GM12878 (cell line): ENCODE measurements at regions not wholly inside any gene's neighbourhood (a gene's known extent, or its start where the extent isn't known, plus 50 kb on each side); places are given as distances from the start of the nearest gene placed in this dataset.

ENCODE experiments used
- ATAC-seq: fragments of 200-7000 bp; cut with Tn5 transposase; 3 replicates; pipeline ENCODE4 v1.9.1; 2020; ENCODE audit warnings: mild to moderate bottlenecking, moderate library complexity
- BruUV-seq: library from RNA; stranded (reverse); fragments of 400-500 nt; replicated peaks from 2 replicates; lab custom pipeline; 2021; lab: Mats Ljungman, UMichigan
- CTCF ChIA-PET: fragments of 300-600 bp; sonication (Branson Sonifier 250); formaldehyde crosslinking; extraction: SDS; loops from one replicate; lab custom pipeline; 2021; ENCODE audit warnings: inconsistent platforms; lab: Yijun Ruan, JAX
- POLR2A ChIA-PET: fragments of 350-600 bp; formaldehyde crosslinking; extraction: SDS; loops from one replicate; lab custom pipeline; 2021; ENCODE audit warnings: inconsistent platforms; lab: Charles Lee
- RAD21 ChIA-PET: fragments of 300-600 bp; sonication (Branson Sonifier 250); formaldehyde crosslinking; loops from one replicate; lab custom pipeline; 2023; ENCODE audit warnings: antibody characterized with exemption; ENCODE audit not compliant: unreplicated experiment; lab: Charles Lee
- SMC1A ChIA-PET: fragments of 300-600 bp; sonication (Branson Sonifier 250); formaldehyde crosslinking; loops from one replicate; lab custom pipeline; 2023; ENCODE audit not compliant: unreplicated experiment, uncharacterized antibody; lab: Charles Lee
- DNase-seq: peaks from one replicate; pipeline ENCODE4 v3.0.0-alpha.2; 2011; ENCODE audit warnings: low read depth, low spot score
- FAIRE-seq: peaks from 3 replicates; lab custom pipeline; 2011; peaks lifted over from hg19 to GRCh38; lab: Jason Lieb, UNC
- H2AFZ ChIP-seq: 2 replicates; pipeline ENCODE4 v1.6.0; 2011; ENCODE audit warnings: low read depth, low read length, control low read depth; ENCODE audit not compliant: control insufficient read depth
- H3K27ac ChIP-seq: 2 replicates; pipeline ENCODE4 v1.5.1; 2011; ENCODE audit warnings: control low read depth; ENCODE audit not compliant: control insufficient read depth, insufficient read depth
- H3K27me3 ChIP-seq, 2 experiments: replicated peaks in 1 of 2; 2 replicates each; pipeline versions ENCODE4 v1.6.0 to v1.6.1; 2011; ENCODE audit warnings: low read length in 1 of 2; ENCODE audit not compliant: control insufficient read depth in 2 of 2, insufficient read depth in 2 of 2
- H3K36me3 ChIP-seq, 2 experiments: 2 replicates each; pipeline ENCODE4 v1.5.1; 2011; ENCODE audit warnings: low read length in 1 of 2; ENCODE audit not compliant: control insufficient read depth in 2 of 2, insufficient read depth in 2 of 2
- H3K4me1 ChIP-seq: 2 replicates; pipeline ENCODE4 v1.6.1; 2011; ENCODE audit warnings: mild to moderate bottlenecking, low read length, moderate library complexity, mixed read lengths; ENCODE audit not compliant: control insufficient read depth, insufficient read depth
- H3K4me2 ChIP-seq: 2 replicates; pipeline ENCODE4 v1.6.0; 2011; ENCODE audit warnings: control low read depth; ENCODE audit not compliant: control insufficient read depth, insufficient read depth
- H3K4me3 ChIP-seq: fragments of 200-600 bp; sonication (generic); 2 replicates; pipeline ENCODE4 v1.5.1; 2016
- H3K79me2 ChIP-seq: 2 replicates; pipeline ENCODE4 v1.6.0; 2011; ENCODE audit warnings: low read length; ENCODE audit not compliant: control insufficient read depth, insufficient read depth
- H3K9ac ChIP-seq: 2 replicates; pipeline ENCODE4 v1.8.0; 2011; ENCODE audit warnings: low read length, control low read depth, mixed read lengths; ENCODE audit not compliant: control insufficient read depth, insufficient read depth
- H3K9me3 ChIP-seq: replicated peaks from 3 replicates; pipeline ENCODE4 v1.5.1; 2011; ENCODE audit warnings: mild to moderate bottlenecking, low read length; ENCODE audit not compliant: control insufficient read depth, insufficient read depth
- H4K20me1 ChIP-seq: 2 replicates; pipeline ENCODE4 v1.6.0; 2011; ENCODE audit not compliant: control insufficient read depth, insufficient read depth
- CREM ChIP-seq: IDR thresholded peaks from 2 replicates; pipeline ENCODE4 v1.6.1; 2014; ENCODE audit warnings: antibody characterized with exemption, low read depth
- CUX1 ChIP-seq: IDR thresholded peaks from 2 replicates; pipeline ENCODE4 v1.6.1; 2012; ENCODE audit warnings: improper control_type of control experiment, low read depth, low read length; ENCODE audit not compliant: insufficient replicate concordance
- EP300 ChIP-seq, 2 experiments: fragments of 150-350 bp in 1 of 2; IDR thresholded peaks; 2 replicates each; pipeline ENCODE4 v1.6.1; 2011 to 2012; ENCODE audit warnings: low read depth in 2 of 2, low read length in 2 of 2, borderline replicate concordance in 1 of 2, improper control_type of control experiment in 1 of 2, inconsistent platforms in 1 of 2; ENCODE audit not compliant: control insufficient read depth in 1 of 2
- HDGF ChIP-seq: fragments of 450-650 bp; IDR thresholded peaks from 2 replicates; pipeline ENCODE4 v1.6.1; 2016; ENCODE audit warnings: antibody characterized with exemption
- IKZF1 ChIP-seq: fragments of 450-650 bp; conservative IDR thresholded peaks from 2 replicates; pipeline ENCODE4 v1.6.1; 2017; ENCODE audit warnings: antibody characterized with exemption, mild to moderate bottlenecking
- POU2F2 ChIP-seq: IDR thresholded peaks from 3 replicates; pipeline ENCODE4 v1.6.1; 2011; ENCODE audit warnings: low read depth, mild to moderate bottlenecking, low read length, borderline replicate concordance
- RCOR1 ChIP-seq: conservative IDR thresholded peaks from 2 replicates; pipeline ENCODE4 v1.6.1; 2012; ENCODE audit warnings: low read depth, low read length, improper control_type of control experiment
- RELA ChIP-seq: fragments of 450-650 bp; IDR thresholded peaks from 2 replicates; pipeline ENCODE4 v1.8.0; 2014; ENCODE audit warnings: borderline replicate concordance; ENCODE audit not compliant: partially characterized antibody
- SMARCA5 ChIP-seq: fragments of 450-650 bp; IDR thresholded peaks from 2 replicates; pipeline ENCODE4 v1.6.1; 2017; ENCODE audit warnings: mild to moderate bottlenecking
- ZNF622 ChIP-seq: fragments of 450-650 bp; IDR thresholded peaks from 2 replicates; pipeline ENCODE4 v1.6.1; 2017; ENCODE audit warnings: mild to moderate bottlenecking, inconsistent platforms
- ZSCAN29 ChIP-seq: fragments of 450-650 bp; IDR thresholded peaks from 2 replicates; pipeline ENCODE4 v1.6.1; 2017; ENCODE audit warnings: mild to moderate bottlenecking, moderate library complexity
- WGBS: methylation state at CpG from one replicate; pipeline ENCODE4 v1.1.6; 2016; ENCODE audit warnings: low lambda C conversion rate; ENCODE audit not compliant: insufficient replicate concordance, insufficient coverage; ENCODE audit errors: missing lambda C conversion rate; 5-methylcytosine and 5-hydroxymethylcytosine counted together
- in situ Hi-C: fragments of 300-500 bp; cut with MboI; formaldehyde crosslinking; loops from 9 replicates; pipeline ENCODE4 v1.14.3; 2018; ENCODE audit warnings: mixed read lengths
- intact Hi-C: fragments of 100-400 bp; cut with micrococcal nuclease; formaldehyde crosslinking; loops from one replicate; pipeline ENCODE4 v1.14.2; 2022; ENCODE audit not compliant: unreplicated experiment
- TF ChIP-seq, protein P1 (sequence below): fragments of 450-650 bp; IDR thresholded peaks from 2 replicates; pipeline ENCODE4 v1.6.1; 2014; ENCODE audit warnings: mild to moderate bottlenecking
- TF ChIP-seq, protein P2 (sequence below): IDR thresholded peaks from 2 replicates; pipeline ENCODE4 v1.6.1; 2012; ENCODE audit warnings: low read depth, low read length, improper control_type of control experiment

- POLR2A ChIA-PET: no interaction called here
- 24% methylated on average over 4 of the region's 4 CpGs for WGBS
- no peak overlapping the region for H2AFZ ChIP-seq
- in situ Hi-C loops (no loop called here), intact Hi-C loops (loop anchor here (1.0 to 5.0 kb wide), 3 partner anchors 107 to 157 kb away; no protein-coding TSS in a partner anchor)
- no peak overlapping the region for H3K9ac ChIP-seq
- H4K20me1 ChIP-seq: no peaks in the 10 kb centered on the region
- FAIRE-seq: no peak
- no peaks in the 10 kb centered on the region for H3K4me1 ChIP-seq
- no peak overlapping the region for H3K4me2 ChIP-seq
- SMC1A ChIA-PET: interaction anchor here (0.8 to 1.9 kb wide), 5 partner anchors 14 to 159 kb away, joined by 3 to 5 read pairs (median 3); no protein-coding TSS in a partner anchor
- RAD21 ChIA-PET: interaction anchor here (1.1 kb wide), 1 partner anchor 49 kb away, joined by 3 read pairs; no protein-coding TSS in a partner anchor
- H3K4me3 ChIP-seq: no peak overlapping the region
- no peak for TF ChIP-seq HDGF
- no peak for TF ChIP-seq RCOR1
- TF ChIP-seq RELA: no peak
- TF ChIP-seq IKZF1: no peak
- TF ChIP-seq, protein P1, sequence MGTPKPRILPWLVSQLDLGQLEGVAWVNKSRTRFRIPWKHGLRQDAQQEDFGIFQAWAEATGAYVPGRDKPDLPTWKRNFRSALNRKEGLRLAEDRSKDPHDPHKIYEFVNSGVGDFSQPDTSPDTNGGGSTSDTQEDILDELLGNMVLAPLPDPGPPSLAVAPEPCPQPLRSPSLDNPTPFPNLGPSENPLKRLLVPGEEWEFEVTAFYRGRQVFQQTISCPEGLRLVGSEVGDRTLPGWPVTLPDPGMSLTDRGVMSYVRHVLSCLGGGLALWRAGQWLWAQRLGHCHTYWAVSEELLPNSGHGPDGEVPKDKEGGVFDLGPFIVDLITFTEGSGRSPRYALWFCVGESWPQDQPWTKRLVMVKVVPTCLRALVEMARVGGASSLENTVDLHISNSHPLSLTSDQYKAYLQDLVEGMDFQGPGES: no peak
- no peak for TF ChIP-seq ZNF622
- TF ChIP-seq ZSCAN29: no peak
- TF ChIP-seq EP300 (IDR thresholded peaks at IDR 0.05; ENCODE audit: borderline replicate concordance in 1 of 2, control insufficient read depth in 1 of 2, low read depth in 2 of 2, low read length in 2 of 2): no peak
- TF ChIP-seq CREM: no peak
- TF ChIP-seq, protein P2, sequence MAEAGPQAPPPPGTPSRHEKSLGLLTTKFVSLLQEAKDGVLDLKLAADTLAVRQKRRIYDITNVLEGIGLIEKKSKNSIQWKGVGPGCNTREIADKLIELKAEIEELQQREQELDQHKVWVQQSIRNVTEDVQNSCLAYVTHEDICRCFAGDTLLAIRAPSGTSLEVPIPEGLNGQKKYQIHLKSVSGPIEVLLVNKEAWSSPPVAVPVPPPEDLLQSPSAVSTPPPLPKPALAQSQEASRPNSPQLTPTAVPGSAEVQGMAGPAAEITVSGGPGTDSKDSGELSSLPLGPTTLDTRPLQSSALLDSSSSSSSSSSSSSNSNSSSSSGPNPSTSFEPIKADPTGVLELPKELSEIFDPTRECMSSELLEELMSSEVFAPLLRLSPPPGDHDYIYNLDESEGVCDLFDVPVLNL: no peak
- no peak for TF ChIP-seq CUX1
- no peak for TF ChIP-seq SMARCA5
- TF ChIP-seq POU2F2: no peak
- ATAC-seq: no peak
- CTCF ChIA-PET: interaction anchor here (0.8 to 3.9 kb wide), 18 partner anchors 10 to 212 kb away, joined by 3 to 20 read pairs (median 5); no protein-coding TSS in a partner anchor
- no peaks in the 10 kb centered on the region for H3K9me3 ChIP-seq
- H3K79me2 ChIP-seq: no peaks in the 10 kb centered on the region
- no peak overlapping the region for H3K27ac ChIP-seq
- DNase-seq: no peak
- BruUV-seq: no TSS peak
- H3K27me3 ChIP-seq: no peaks in the 10 kb centered on the region; a peak in 1 of 4 replicates
- no peaks in the 10 kb centered on the region for H3K36me3 ChIP-seq
These were observed 228.7 kb upstream of the CAMK1G start for GRCh38 chr1:209354840-209355165.
